ENCODE measurements at regions not wholly inside any gene's neighbourhood (a gene's known extent, or its start where the extent isn't known, plus 50 kb on each side); places are given as distances from the start of the nearest gene placed in this dataset.

GRCh38 chr4:156571146-156571545, 400.5 kb downstream of the PDGFC start:
- Histone ChIP-seq H3K4me3 (ENCODE audit: low read depth, low read length) (no peak overlapping the region), H3K4me1 (ENCODE audit: insufficient read depth) (no peaks in the 10 kb centered on the region), H3K36me3 (ENCODE audit: insufficient read depth) (no peaks in the 10 kb centered on the region), H3K27ac (ENCODE audit: low read depth) (no peak overlapping the region)
- WGBS = 53% methylated on average over 5 of the region's 5 CpGs
- DNase-seq (ENCODE audit: extremely low spot score) = no peak

DNA sequence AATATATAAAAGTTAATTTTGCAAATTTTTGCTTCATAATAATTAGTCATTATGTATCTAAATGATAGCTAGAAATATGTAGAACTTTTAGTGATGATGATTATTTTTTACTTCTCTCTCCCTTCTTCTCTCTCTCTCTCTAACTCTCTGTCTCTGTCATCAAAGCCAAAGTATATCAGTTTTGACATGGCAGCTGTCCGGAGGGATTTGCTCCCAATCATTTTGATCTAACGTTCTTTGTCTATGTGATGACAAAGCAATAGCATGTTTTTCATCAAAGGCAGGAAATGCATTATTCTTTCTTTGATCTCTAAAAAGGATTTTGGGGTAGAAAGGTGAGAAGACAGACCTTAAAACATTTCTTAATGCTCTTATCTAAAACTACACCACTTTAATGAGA, 402.1 kb downstream of the PDGFC start:
- no peak for DNase-seq (ENCODE audit: extremely low spot score)
- Histone ChIP-seq H3K4me3 (ENCODE audit: low read depth, low read length) (no peak overlapping the region), H3K4me1 (ENCODE audit: insufficient read depth) (no peaks in the 10 kb centered on the region), H3K27ac (ENCODE audit: low read depth) (no peak overlapping the region), H3K36me3 (ENCODE audit: insufficient read depth) (no peaks in the 10 kb centered on the region)
- 83% methylated on average over 2 of the region's 2 CpGs for WGBS

GRCh38 chr4:156568484-156568883, 403.1 kb downstream of the PDGFC start:
- Histone ChIP-seq H3K36me3 (ENCODE audit: insufficient read depth) (no peaks in the 10 kb centered on the region), H3K4me1 (ENCODE audit: insufficient read depth) (no peaks in the 10 kb centered on the region), H3K4me3 (ENCODE audit: low read depth, low read length) (no peak overlapping the region), H3K27ac (ENCODE audit: low read depth) (no peak overlapping the region)
- WGBS = 60% methylated on average over 2 of the region's 2 CpGs
- no peak for DNase-seq (ENCODE audit: extremely low spot score)

DNA sequence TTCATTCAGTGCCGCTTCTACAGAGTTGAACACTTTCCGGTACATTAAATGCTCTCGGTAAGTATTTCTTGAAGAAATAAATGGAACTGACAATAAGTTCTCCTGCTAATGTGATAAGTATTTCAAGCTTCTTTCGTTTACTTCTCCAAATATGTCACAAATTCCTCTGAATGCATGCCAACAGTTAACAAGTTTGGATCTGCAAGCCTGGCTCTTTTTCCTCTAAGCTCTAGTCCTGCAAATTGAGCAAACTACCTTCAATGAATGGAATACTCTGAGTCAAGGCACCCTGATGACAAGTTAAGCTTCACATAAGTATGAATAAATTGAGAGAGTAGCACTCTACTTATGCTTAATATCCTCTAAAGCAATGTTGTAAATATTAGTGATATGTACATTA, 403.6 kb downstream of the PDGFC start:
- Histone ChIP-seq H3K36me3 (ENCODE audit: insufficient read depth) (no peaks in the 10 kb centered on the region), H3K4me1 (ENCODE audit: insufficient read depth) (no peaks in the 10 kb centered on the region), H3K27ac (ENCODE audit: low read depth) (no peak overlapping the region), H3K4me3 (ENCODE audit: low read depth, low read length) (no peak overlapping the region)
- 71% methylated on average over 4 of the region's 4 CpGs for WGBS
- no peak for DNase-seq (ENCODE audit: extremely low spot score)

GRCh38 chr4:156560701-156561100, 410.9 kb downstream of the PDGFC start:
- DNase-seq (ENCODE audit: extremely low spot score) = no peak
- WGBS = 95% methylated on average over 2 of the region's 2 CpGs
- Histone ChIP-seq H3K27ac (ENCODE audit: low read depth) (no peak overlapping the region), H3K4me3 (ENCODE audit: low read depth, low read length) (no peak overlapping the region), H3K4me1 (ENCODE audit: insufficient read depth) (no peaks in the 10 kb centered on the region), H3K36me3 (ENCODE audit: insufficient read depth) (no peaks in the 10 kb centered on the region)

- no peak overlapping the region for H3K4me3 ChIP-seq (ENCODE audit: low read depth, low read length)
- no peaks in the 10 kb centered on the region for H3K36me3 ChIP-seq (ENCODE audit: insufficient read depth)
- H3K27ac ChIP-seq (ENCODE audit: low read depth) = no peak overlapping the region
- 32% methylated on average over 3 of the region's 3 CpGs for WGBS
- H3K4me1 ChIP-seq (ENCODE audit: insufficient read depth) = no peaks in the 10 kb centered on the region
- no peak for DNase-seq (ENCODE audit: extremely low spot score)
Observed at GRCh38 chr4:156559346-156559745, 412.3 kb downstream of the PDGFC start.

DNA sequence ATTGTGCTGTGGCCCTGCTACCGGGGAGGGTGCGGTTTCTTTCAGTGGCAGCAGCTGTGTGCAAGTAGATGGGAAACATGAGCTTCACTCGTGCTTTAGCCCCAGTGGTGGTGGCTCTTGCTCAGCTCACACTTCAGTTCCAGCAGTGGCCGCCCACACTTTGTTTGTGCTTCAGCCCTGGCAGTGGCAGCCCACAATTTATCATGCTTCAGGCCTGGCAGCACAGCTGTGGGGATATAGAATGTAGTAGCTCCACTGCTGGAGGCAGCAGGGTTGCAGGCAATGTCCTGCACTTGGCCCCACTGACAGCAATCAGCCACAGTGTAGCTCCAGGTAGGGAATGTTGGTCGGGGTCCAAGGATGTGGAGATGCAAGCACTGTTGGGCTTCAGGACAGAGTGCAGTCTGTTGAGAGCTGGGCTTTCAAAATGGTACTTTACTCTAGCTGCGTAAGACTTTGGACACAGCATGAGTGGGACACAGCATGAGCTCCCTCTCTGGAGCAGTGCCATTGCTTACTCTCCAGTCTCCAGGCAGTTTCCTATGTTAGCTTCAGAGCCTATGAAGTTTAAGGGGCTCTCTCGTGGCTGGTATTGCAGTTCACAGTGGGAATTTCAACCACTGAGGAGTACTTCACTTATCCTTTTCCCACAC, 413.1 kb downstream of the PDGFC start:
- no peaks in the 10 kb centered on the region for H3K36me3 ChIP-seq (ENCODE audit: insufficient read depth)
- no peak overlapping the region for H3K27ac ChIP-seq (ENCODE audit: low read depth)
- H3K4me3 ChIP-seq (ENCODE audit: low read depth, low read length) = no peak overlapping the region
- DNase-seq (ENCODE audit: extremely low spot score) = no peak
- whole genome bisulfite sequencing = 82% methylated on average over 7 of the region's 7 CpGs
- no peaks in the 10 kb centered on the region for H3K4me1 ChIP-seq (ENCODE audit: insufficient read depth)

DNA sequence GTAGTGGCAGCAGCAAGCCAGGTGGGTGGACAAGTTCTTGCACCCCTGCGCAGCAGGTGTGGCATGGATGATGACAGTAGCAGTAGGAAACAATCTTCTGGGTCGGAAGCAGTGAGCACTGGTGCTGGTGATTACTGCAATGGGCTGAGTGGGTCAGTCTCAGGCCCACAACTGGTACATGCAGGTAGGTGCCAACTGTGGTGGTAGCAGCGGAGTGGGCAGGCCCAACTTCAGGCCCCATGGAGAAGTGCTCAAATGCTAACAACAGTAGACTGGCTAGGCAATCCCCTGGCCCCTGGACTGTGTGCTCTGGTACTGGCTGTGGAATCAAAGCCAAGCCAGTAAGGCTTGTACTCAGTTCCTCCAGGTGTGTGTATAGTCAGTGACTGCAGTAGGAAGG, 413.7 kb downstream of the PDGFC start:
- DNase-seq (ENCODE audit: extremely low spot score) = no peak
- 98% methylated on average over 3 of the region's 3 CpGs for WGBS
- no peak overlapping the region for H3K27ac ChIP-seq (ENCODE audit: low read depth)
- H3K4me1 ChIP-seq (ENCODE audit: insufficient read depth) = no peaks in the 10 kb centered on the region
- H3K36me3 ChIP-seq (ENCODE audit: insufficient read depth) = no peaks in the 10 kb centered on the region
- H3K4me3 ChIP-seq (ENCODE audit: low read depth, low read length) = no peak overlapping the region

GRCh38 chr4:156556336-156556735, 415.3 kb downstream of the PDGFC start:
- DNase-seq (ENCODE audit: extremely low spot score) = no peak
- 86% methylated on average over 1 of the region's 1 CpG for WGBS
- Histone ChIP-seq H3K4me3 (ENCODE audit: low read depth, low read length) (no peak overlapping the region), H3K4me1 (ENCODE audit: insufficient read depth) (no peaks in the 10 kb centered on the region), H3K36me3 (ENCODE audit: insufficient read depth) (no peaks in the 10 kb centered on the region), H3K27ac (ENCODE audit: low read depth) (no peak overlapping the region)

GRCh38 chr4:156553659-156554058, 417.9 kb downstream of the PDGFC start:
- WGBS = 76% methylated on average over 1 of the region's 1 CpG
- no peaks in the 10 kb centered on the region for H3K4me1 ChIP-seq (ENCODE audit: insufficient read depth)
- H3K36me3 ChIP-seq (ENCODE audit: insufficient read depth) = no peaks in the 10 kb centered on the region
- no peak overlapping the region for H3K27ac ChIP-seq (ENCODE audit: low read depth)
- DNase-seq (ENCODE audit: extremely low spot score) = no peak
- no peak overlapping the region for H3K4me3 ChIP-seq (ENCODE audit: low read depth, low read length)

GRCh38 chr4:156547891-156548290, 423.7 kb downstream of the PDGFC start:
- 73% methylated on average over 2 of the region's 2 CpGs for WGBS
- H3K27ac ChIP-seq (ENCODE audit: low read depth) = no peak overlapping the region
- DNase-seq (ENCODE audit: extremely low spot score) = no peak
- no peaks in the 10 kb centered on the region for H3K36me3 ChIP-seq (ENCODE audit: insufficient read depth)
- no peak overlapping the region for H3K4me3 ChIP-seq (ENCODE audit: low read depth, low read length)
- no peaks in the 10 kb centered on the region for H3K4me1 ChIP-seq (ENCODE audit: insufficient read depth)

DNA sequence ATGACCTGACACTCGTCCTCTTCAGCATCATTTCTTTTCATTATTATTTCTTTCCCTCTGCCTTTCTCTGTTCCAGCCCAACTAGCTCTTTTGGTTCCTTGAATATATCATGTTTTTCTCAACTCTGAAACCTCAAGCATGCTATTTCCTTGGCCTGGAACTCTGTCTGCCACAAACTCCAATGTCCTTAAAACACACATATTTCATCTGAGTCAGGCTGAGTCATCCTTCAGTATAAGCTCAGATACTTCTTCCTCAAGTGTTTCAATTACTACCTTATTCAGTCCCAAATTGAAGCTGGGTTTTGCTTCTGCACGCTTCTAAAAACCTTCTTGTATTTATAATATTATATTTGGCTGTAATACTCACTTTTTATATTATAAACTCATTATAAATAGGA, 424.2 kb downstream of the PDGFC start:
- no peaks in the 10 kb centered on the region for H3K4me1 ChIP-seq (ENCODE audit: insufficient read depth)
- DNase-seq (ENCODE audit: extremely low spot score) = no peak
- H3K27ac ChIP-seq (ENCODE audit: low read depth) = no peak overlapping the region
- no peaks in the 10 kb centered on the region for H3K36me3 ChIP-seq (ENCODE audit: insufficient read depth)
- no peak overlapping the region for H3K4me3 ChIP-seq (ENCODE audit: low read depth, low read length)
- 63% methylated on average over 2 of the region's 2 CpGs for WGBS

DNA sequence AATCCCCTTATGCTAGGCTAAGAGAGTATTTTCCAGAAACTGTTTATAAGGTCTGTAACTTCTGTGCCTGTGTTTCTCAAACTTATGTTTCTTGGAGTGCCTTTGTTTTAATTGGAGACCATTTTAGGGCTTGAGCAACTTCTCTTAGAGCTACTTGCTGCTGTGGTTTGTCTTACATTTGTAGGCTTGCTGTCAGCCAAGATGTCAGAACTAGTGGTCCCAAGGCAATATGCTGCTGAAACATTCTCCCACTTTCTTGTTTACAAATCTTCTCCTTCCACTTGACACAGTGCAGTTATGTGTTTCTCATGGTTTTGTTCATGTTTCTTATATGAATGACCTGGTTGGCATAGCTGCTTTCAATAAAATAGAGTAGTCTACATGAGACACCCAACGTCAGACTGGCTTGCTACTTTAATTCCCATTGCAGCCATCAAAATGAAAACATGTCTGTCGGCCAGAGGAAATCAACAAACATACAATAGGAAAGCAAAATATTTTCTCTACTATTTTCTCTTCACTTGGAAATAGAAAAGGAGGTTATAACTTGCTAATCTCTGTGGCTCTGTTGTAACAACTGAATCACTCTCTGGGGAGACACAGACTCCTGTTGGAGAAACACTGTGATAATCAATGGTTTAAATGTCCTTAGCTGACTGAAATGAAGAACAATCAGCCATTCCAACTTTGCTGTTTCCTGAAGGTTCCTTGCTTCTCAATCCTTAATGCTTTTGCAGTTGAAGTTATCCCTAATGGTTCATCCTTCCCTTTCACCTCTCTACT, 426.4 kb downstream of the PDGFC start:
- no peak overlapping the region for H3K4me3 ChIP-seq (ENCODE audit: low read depth, low read length)
- 63% methylated on average over 2 of the region's 2 CpGs for WGBS
- no peak overlapping the region for H3K27ac ChIP-seq (ENCODE audit: low read depth)
- no peak for DNase-seq (ENCODE audit: extremely low spot score)
- no peaks in the 10 kb centered on the region for H3K36me3 ChIP-seq (ENCODE audit: insufficient read depth)
- no peaks in the 10 kb centered on the region for H3K4me1 ChIP-seq (ENCODE audit: insufficient read depth)

GRCh38 chr4:156539376-156539775, 432.2 kb downstream of the PDGFC start:
- WGBS = 85% methylated on average over 1 of the region's 1 CpG
- DNase-seq (ENCODE audit: extremely low spot score) = no peak
- Histone ChIP-seq H3K4me1 (ENCODE audit: insufficient read depth) (no peaks in the 10 kb centered on the region), H3K36me3 (ENCODE audit: insufficient read depth) (no peaks in the 10 kb centered on the region), H3K4me3 (ENCODE audit: low read depth, low read length) (no peak overlapping the region), H3K27ac (ENCODE audit: low read depth) (no peak overlapping the region)

Measured in urinary bladder (tissue), 3 donors.